ENCODE measurements at regions not wholly inside any gene's neighbourhood (a gene's known extent, or its start where the extent isn't known, plus 50 kb on each side); places are given as distances from the start of the nearest gene placed in this dataset.

GRCh38 chr2:8376603-8377410 is 305.0 kb upstream of the ID2 start:
- POLR2A ChIA-PET, result no interaction called here
- TF ChIP-seq GFI1B (tag by site-specific recombination; IDR thresholded peaks at IDR 0.05), result no peak
- no peak for TF ChIP-seq SP7 (tag by site-specific recombination; IDR thresholded peaks at IDR 0.05)
- no peak for TF ChIP-seq ZNF501 (tag by site-specific recombination; IDR thresholded peaks at IDR 0.05)
- no peak for TF ChIP-seq PRDM4 (tag by site-specific recombination; IDR thresholded peaks at IDR 0.05)
- TF ChIP-seq ELK4 (IDR thresholded peaks at IDR 0.05; ENCODE audit: borderline replicate concordance, low read depth, low read length), result no peak
- no peak for TF ChIP-seq ZNF654 (tag by site-specific recombination; IDR thresholded peaks at IDR 0.05; ENCODE audit: low read depth)
- TF ChIP-seq ZNF830 (tag by site-specific recombination; IDR thresholded peaks at IDR 0.05; ENCODE audit: low read depth), result no peak
- TF ChIP-seq ZNF707 (tag by site-specific recombination; IDR thresholded peaks at IDR 0.05), result no peak
- TF ChIP-seq HIC1 (tag by site-specific recombination; IDR thresholded peaks at IDR 0.05), result no peak
- no peak for TF ChIP-seq ZNF2 (tag by site-specific recombination; IDR thresholded peaks at IDR 0.05)
- TF ChIP-seq ZNF473 (tag by site-specific recombination; IDR thresholded peaks at IDR 0.05), result no peak
- no peak for TF ChIP-seq ZNF248 (tag by site-specific recombination; IDR thresholded peaks at IDR 0.05)
- no peak for TF ChIP-seq ZNF488 (tag by site-specific recombination; IDR thresholded peaks at IDR 0.05)
- no peak for TF ChIP-seq ZNF558 (tag by site-specific recombination; IDR thresholded peaks at IDR 0.05)
- H3K9me3 ChIP-seq (ENCODE audit: control insufficient read depth, insufficient read depth, low read depth, low read length), result no peaks in the 10 kb centered on the region
- H3K36me3 ChIP-seq (ENCODE audit: control insufficient read depth in 2 of 2, insufficient read depth in 1 of 2, low read length in 2 of 2), result no peaks in the 10 kb centered on the region
- H3K27ac ChIP-seq (ENCODE audit: extremely low read depth, low read depth, low read length), result no peak overlapping the region
- no peaks in the 10 kb centered on the region for H3K4me1 ChIP-seq (ENCODE audit: control insufficient read depth, insufficient read depth, low read length)
- CTCF ChIA-PET, result no interaction called here
- H3K4me3 ChIP-seq (ENCODE audit: low read depth, low read length), result no peak overlapping the region

GRCh38 chr2:8378016-8378810 is 303.6 kb upstream of the ID2 start:
- TF ChIP-seq ZNF155 (tag by site-specific recombination; IDR thresholded peaks at IDR 0.05) (no peak), HIC1 (tag by site-specific recombination; IDR thresholded peaks at IDR 0.05) (no peak), ZNF830 (tag by site-specific recombination; IDR thresholded peaks at IDR 0.05; ENCODE audit: low read depth) (no peak), ZNF514 (tag by site-specific recombination; IDR thresholded peaks at IDR 0.05) (no peak), MYNN (tag by site-specific recombination; IDR thresholded peaks at IDR 0.05; ENCODE audit: borderline replicate concordance) (no peak), ZNF585B (tag by site-specific recombination; IDR thresholded peaks at IDR 0.05) (no peak), MZF1 (tag by site-specific recombination; IDR thresholded peaks at IDR 0.05; ENCODE audit: borderline replicate concordance) (no peak), ZFP37 (tag by site-specific recombination; IDR thresholded peaks at IDR 0.05) (no peak), ZNF302 (tag by site-specific recombination; IDR thresholded peaks at IDR 0.05; ENCODE audit: low read depth) (no peak), ZFHX2 (tag by site-specific recombination; conservative IDR thresholded peaks at IDR 0.05) (no peak), PRDM1 (tag by site-specific recombination; IDR thresholded peaks at IDR 0.05) (no peak)
- ChIA-PET CTCF (no interaction called here), POLR2A (no interaction called here)

More at GRCh38 chr2:8378016-8378810, 303.6 kb upstream of the ID2 start:
- H3K4me1 ChIP-seq (ENCODE audit: control insufficient read depth, insufficient read depth, low read length), result no peaks in the 10 kb centered on the region
- H3K4me3 ChIP-seq (ENCODE audit: low read depth, low read length), result no peak overlapping the region
- no peak overlapping the region for H3K27ac ChIP-seq (ENCODE audit: extremely low read depth, low read depth, low read length)
- H3K36me3 ChIP-seq (ENCODE audit: control insufficient read depth in 2 of 2, insufficient read depth in 1 of 2, low read length in 2 of 2), result no peaks in the 10 kb centered on the region
- H3K9me3 ChIP-seq (ENCODE audit: control insufficient read depth, insufficient read depth, low read depth, low read length), result no peaks in the 10 kb centered on the region
